ENCODE measurements at regions not wholly inside any gene's neighbourhood (a gene's known extent, or its start where the extent isn't known, plus 50 kb on each side); places are given as distances from the start of the nearest gene placed in this dataset.

DNA sequence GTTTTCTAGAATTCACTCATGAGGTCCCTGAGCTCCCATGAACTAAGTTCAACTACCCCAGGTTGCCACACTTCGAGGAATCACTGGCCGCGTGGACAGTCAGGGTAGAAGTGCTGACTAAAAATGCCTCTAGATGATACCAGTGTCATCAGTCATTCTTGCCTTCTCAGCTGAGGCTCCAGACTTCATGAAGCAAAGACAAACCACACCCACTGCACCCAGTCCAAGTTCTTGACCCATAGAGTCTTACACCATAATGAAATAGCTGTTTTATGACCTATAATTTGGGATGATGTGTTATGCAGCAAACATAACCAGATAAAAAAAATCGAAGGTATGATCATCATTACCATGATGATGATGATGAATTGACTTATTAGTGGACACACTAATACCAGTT lies 632.9 kb upstream of the TLE4 start:
- Histone ChIP-seq H3F3A (ENCODE audit: low read depth) (no peaks in the 10 kb centered on the region), H3K27me3 (ENCODE audit: insufficient read depth, low read length, poor library complexity, severe bottlenecking) (no peaks in the 10 kb centered on the region), H3K9me2 (replicated peaks; ENCODE audit: low read depth, low read length) (no peaks in the 10 kb centered on the region; the same call in 1 of the 2 replicates), H4K20me1 (ENCODE audit: insufficient read depth, low read length, poor library complexity, severe bottlenecking) (no peaks in the 10 kb centered on the region), H3K9ac (ENCODE audit: low read depth, low read length, poor library complexity, severe bottlenecking) (no peak overlapping the region), H3K36me3 (ENCODE audit: insufficient read depth, low read length) (no peaks in the 10 kb centered on the region), H3K79me2 (ENCODE audit: insufficient read depth, low read length) (no peaks in the 10 kb centered on the region), H3K4me2 (ENCODE audit: low read depth, low read length, poor library complexity, severe bottlenecking) (no peak overlapping the region), H3K9me3 (ENCODE audit: insufficient read depth, low read depth, low read length) (no peaks in the 10 kb centered on the region), H2AFZ (ENCODE audit: low read length) (no peak overlapping the region), H3K4me1 (ENCODE audit: insufficient read depth, low read length, poor library complexity, severe bottlenecking) (no peaks in the 10 kb centered on the region), H3K4me3 (ENCODE audit: low read length, poor library complexity, severe bottlenecking) (no peak overlapping the region)
- TF ChIP-seq, protein P1, sequence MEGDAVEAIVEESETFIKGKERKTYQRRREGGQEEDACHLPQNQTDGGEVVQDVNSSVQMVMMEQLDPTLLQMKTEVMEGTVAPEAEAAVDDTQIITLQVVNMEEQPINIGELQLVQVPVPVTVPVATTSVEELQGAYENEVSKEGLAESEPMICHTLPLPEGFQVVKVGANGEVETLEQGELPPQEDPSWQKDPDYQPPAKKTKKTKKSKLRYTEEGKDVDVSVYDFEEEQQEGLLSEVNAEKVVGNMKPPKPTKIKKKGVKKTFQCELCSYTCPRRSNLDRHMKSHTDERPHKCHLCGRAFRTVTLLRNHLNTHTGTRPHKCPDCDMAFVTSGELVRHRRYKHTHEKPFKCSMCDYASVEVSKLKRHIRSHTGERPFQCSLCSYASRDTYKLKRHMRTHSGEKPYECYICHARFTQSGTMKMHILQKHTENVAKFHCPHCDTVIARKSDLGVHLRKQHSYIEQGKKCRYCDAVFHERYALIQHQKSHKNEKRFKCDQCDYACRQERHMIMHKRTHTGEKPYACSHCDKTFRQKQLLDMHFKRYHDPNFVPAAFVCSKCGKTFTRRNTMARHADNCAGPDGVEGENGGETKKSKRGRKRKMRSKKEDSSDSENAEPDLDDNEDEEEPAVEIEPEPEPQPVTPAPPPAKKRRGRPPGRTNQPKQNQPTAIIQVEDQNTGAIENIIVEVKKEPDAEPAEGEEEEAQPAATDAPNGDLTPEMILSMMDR (conservative IDR thresholded peaks at IDR 0.05; ENCODE audit: low read length), result no peak
- TF ChIP-seq EZH2phosphoT487 (IDR thresholded peaks at IDR 0.05; ENCODE audit: borderline replicate concordance), result no peak

DNA sequence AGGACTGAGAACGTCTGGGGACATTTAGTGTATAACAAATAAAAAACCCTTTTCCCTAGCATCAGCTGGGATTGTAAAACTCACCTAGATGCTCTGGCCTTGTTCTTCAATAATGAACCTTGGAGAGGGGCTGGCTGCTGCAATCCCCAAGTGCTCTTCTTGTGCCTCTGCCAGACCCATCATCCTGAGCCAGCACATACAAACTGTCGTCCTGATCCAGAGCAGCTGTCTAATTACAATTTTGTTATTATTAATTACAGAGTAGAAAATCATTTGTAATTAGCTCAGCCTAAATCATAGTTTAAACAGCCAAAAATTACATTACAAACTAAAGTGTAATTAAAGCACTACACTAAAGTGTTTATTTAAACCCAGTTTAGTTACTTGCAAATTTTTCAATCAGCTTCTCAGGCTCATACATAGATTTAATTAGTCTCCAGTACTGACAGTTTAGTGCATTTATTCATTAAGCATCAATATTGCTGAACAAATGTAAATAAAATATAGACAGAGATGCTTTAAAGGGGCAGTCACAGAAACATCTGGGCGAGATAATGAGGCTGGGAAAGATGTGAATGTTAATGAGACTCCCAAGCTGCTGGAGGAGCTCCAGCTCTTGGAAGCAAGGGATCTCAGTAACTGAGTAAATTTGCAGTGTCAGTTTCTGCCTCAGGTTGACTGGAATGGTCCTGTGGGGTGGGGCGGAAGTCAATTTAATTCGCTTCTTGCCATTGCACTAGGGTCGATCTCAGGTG lies 632.3 kb upstream of the TLE4 start:
- no peak overlapping the region for H3K9ac ChIP-seq (ENCODE audit: low read depth, low read length, poor library complexity, severe bottlenecking)
- no peaks in the 10 kb centered on the region for H3K36me3 ChIP-seq (ENCODE audit: insufficient read depth, low read length)
- H4K20me1 ChIP-seq (ENCODE audit: insufficient read depth, low read length, poor library complexity, severe bottlenecking), result no peaks in the 10 kb centered on the region
- no peaks in the 10 kb centered on the region for H3K27me3 ChIP-seq (ENCODE audit: insufficient read depth, low read length, poor library complexity, severe bottlenecking)
- H3K9me2 ChIP-seq (replicated peaks; ENCODE audit: low read depth, low read length), result no peaks in the 10 kb centered on the region; the same call in 1 of the 2 replicates
- H3K4me3 ChIP-seq (ENCODE audit: low read length, poor library complexity, severe bottlenecking), result no peak overlapping the region
- no peak overlapping the region for H3K4me2 ChIP-seq (ENCODE audit: low read depth, low read length, poor library complexity, severe bottlenecking)
- TF ChIP-seq, protein P1 (conservative IDR thresholded peaks at IDR 0.05; ENCODE audit: low read length), result no peak
- TF ChIP-seq EZH2phosphoT487 (IDR thresholded peaks at IDR 0.05; ENCODE audit: borderline replicate concordance), result no peak
- H3K9me3 ChIP-seq (ENCODE audit: insufficient read depth, low read depth, low read length), result no peaks in the 10 kb centered on the region
- H3K79me2 ChIP-seq (ENCODE audit: insufficient read depth, low read length), result no peaks in the 10 kb centered on the region
- no peak overlapping the region for H2AFZ ChIP-seq (ENCODE audit: low read length)
- H3K4me1 ChIP-seq (ENCODE audit: insufficient read depth, low read length, poor library complexity, severe bottlenecking), result no peaks in the 10 kb centered on the region
- H3F3A ChIP-seq (ENCODE audit: low read depth), result no peaks in the 10 kb centered on the region

DNA sequence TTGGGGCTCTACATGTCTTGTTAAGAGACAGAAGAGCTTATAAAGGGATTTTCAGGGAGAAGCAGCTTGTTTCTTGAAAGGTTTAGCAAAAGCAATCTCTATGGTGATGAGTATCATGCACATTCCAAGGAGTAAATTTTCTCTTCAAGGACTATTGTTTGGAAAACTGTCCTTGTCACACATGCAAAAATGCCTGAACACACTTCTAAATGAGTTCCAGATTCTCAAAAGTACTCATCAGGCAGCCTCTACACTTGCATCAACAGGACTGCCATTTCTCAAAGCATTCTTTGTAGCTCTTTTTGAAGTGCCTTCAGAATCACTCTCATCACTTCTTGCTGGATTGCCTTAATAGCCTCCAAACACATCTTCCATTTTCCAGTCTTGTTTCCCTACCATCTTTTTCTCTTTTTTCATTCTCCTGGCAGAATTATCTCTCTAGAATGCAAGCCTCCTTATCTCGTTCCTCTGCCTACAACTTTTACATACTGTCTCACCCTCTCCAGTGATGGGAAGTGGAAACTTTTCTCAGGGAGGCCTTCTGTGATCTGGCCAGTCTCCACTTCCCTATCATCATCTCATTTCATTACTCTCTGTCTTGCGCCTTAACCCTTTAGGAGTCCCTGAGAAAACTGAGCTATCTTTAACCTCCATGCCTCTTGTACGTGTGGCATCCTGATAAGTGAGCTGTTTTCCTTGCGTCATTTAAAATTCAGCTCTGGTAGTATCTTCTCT lies 631.5 kb upstream of the TLE4 start:
- H3K36me3 ChIP-seq (ENCODE audit: insufficient read depth, low read length), result no peaks in the 10 kb centered on the region
- no peaks in the 10 kb centered on the region for H3K27me3 ChIP-seq (ENCODE audit: insufficient read depth, low read length, poor library complexity, severe bottlenecking)
- H3K79me2 ChIP-seq (ENCODE audit: insufficient read depth, low read length), result no peaks in the 10 kb centered on the region
- H3F3A ChIP-seq (ENCODE audit: low read depth), result no peaks in the 10 kb centered on the region
- no peak overlapping the region for H2AFZ ChIP-seq (ENCODE audit: low read length)
- no peaks in the 10 kb centered on the region for H4K20me1 ChIP-seq (ENCODE audit: insufficient read depth, low read length, poor library complexity, severe bottlenecking)
- no peak overlapping the region for H3K4me2 ChIP-seq (ENCODE audit: low read depth, low read length, poor library complexity, severe bottlenecking)
- TF ChIP-seq, protein P1 (conservative IDR thresholded peaks at IDR 0.05; ENCODE audit: low read length), result no peak
- no peak for TF ChIP-seq EZH2phosphoT487 (IDR thresholded peaks at IDR 0.05; ENCODE audit: borderline replicate concordance)
- H3K4me1 ChIP-seq (ENCODE audit: insufficient read depth, low read length, poor library complexity, severe bottlenecking), result no peaks in the 10 kb centered on the region
- H3K9me2 ChIP-seq (replicated peaks; ENCODE audit: low read depth, low read length), result no peaks in the 10 kb centered on the region; the same call in 1 of the 2 replicates
- no peak overlapping the region for H3K9ac ChIP-seq (ENCODE audit: low read depth, low read length, poor library complexity, severe bottlenecking)
- H3K9me3 ChIP-seq (ENCODE audit: insufficient read depth, low read depth, low read length), result no peaks in the 10 kb centered on the region
- no peak overlapping the region for H3K4me3 ChIP-seq (ENCODE audit: low read length, poor library complexity, severe bottlenecking)
